Keratinocyte (primary cell): ENCODE measurements at regions not wholly inside any gene's neighbourhood (a gene's known extent, or its start where the extent isn't known, plus 50 kb on each side); places are given as distances from the start of the nearest gene placed in this dataset.
"Not testable (repeated sequence)": the region's sequence is repeated elsewhere in the genome, so short reads cannot be mapped to it uniquely, and the experiment has no call there.

Source experiments
- CTCF ChIP-seq, 3 experiments: IDR thresholded peaks in 1 of 3; conservative IDR thresholded peaks in 1 of 3; optimal IDR thresholded peaks in 1 of 3; 2 replicates in 2 of 3; 3 replicates in 1 of 3; pipeline versions ENCODE3 to v1.5.1; 2011; ENCODE audit warnings: low read length in 3 of 3, mild to moderate bottlenecking in 3 of 3, moderate library complexity in 2 of 3, control low read depth in 1 of 3, inconsistent platforms in 1 of 3; ENCODE audit not compliant: insufficient read depth in 2 of 3; ENCODE audit errors: extremely low read depth in 1 of 3
- EZH2 ChIP-seq: IDR thresholded peaks from one replicate; pipeline ENCODE4 v1.6.1; 2012; ENCODE audit warnings: inconsistent platforms, mild to moderate bottlenecking, low read length, moderate library complexity

- TF ChIP-seq CTCF (optimal IDR thresholded peaks at IDR 0.05 in 1 of 3, IDR thresholded peaks at IDR 0.05 in 1 of 3, conservative IDR thresholded peaks at IDR 0.05 in 1 of 3; ENCODE audit: extremely low read depth in 1 of 3, insufficient read depth in 2 of 3, low read length in 3 of 3); EZH2: not testable (repeated sequence)
Measured at GRCh38 chr1:81504820-81505219, 295.9 kb upstream of the ADGRL2 start.
